GM19455 (cell line): ENCODE measurements at regions not wholly inside any gene's neighbourhood (a gene's known extent, or its start where the extent isn't known, plus 50 kb on each side); places are given as distances from the start of the nearest gene placed in this dataset.
"Not testable (repeated sequence)": the region's sequence is repeated elsewhere in the genome, so short reads cannot be mapped to it uniquely, and the experiment has no call there.

Experiments used
- ATAC-seq: cut with Tn5 transposase; IDR thresholded peaks from one replicate; pipeline ENCODE4 v1.9.1; 2021; ENCODE audit not compliant: unreplicated experiment

- no peak for ATAC-seq
Measured at GRCh38 chr5:72760259-72760658, 56.2 kb upstream of the TNPO1 start.

- no peak for ATAC-seq
Measured at GRCh38 chr5:72752909-72753308, 63.6 kb upstream of the TNPO1 start.

GRCh38 chr5:72749362-72749997 is 67.0 kb upstream of the TNPO1 start:
- ATAC-seq: no peak

GRCh38 chr5:72747826-72748225 is 68.6 kb upstream of the TNPO1 start:
- no peak for ATAC-seq

- ATAC-seq: no peak
Measured at GRCh38 chr5:72746736-72747135, 69.7 kb upstream of the TNPO1 start.

DNA sequence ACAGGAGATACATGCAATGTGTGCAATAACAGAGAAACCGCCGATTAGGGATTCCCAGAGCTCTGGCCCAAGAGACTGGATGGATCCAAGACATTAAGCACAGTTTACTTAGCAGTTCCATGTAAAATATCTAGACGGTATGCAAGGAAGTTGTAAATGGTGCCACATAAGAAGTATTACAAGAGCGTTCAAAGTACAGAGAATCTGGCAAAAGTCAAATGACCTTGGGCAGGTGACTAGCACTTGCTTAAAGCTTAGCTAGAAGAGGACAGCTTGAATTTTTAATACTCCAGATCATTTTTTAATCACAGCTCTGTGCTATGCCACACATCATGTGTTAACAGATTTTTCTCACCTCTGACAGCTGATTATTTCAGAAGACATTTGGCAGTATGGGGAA is 72.3 kb upstream of the TNPO1 start:
- ATAC-seq: no peak

DNA sequence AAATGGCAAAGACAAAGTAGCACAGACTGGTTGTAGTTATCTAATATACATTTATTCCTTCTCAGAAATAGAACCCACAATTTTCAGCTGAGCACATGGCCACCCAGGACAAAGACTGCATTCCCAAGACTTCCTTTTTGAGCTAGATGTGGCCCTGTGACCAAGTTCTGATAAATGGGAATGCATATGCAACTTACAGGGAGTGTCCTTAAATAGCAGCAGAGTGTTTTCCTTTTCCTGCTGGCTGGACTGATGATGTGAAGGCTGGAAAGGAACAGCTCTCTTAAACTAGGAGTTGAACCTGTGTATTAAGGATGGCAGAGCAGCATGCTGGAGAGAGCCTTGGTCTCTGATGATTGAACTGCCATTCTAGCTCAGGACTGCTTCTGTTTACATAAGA is 74.7 kb upstream of the TNPO1 start:
- ATAC-seq: no peak

DNA sequence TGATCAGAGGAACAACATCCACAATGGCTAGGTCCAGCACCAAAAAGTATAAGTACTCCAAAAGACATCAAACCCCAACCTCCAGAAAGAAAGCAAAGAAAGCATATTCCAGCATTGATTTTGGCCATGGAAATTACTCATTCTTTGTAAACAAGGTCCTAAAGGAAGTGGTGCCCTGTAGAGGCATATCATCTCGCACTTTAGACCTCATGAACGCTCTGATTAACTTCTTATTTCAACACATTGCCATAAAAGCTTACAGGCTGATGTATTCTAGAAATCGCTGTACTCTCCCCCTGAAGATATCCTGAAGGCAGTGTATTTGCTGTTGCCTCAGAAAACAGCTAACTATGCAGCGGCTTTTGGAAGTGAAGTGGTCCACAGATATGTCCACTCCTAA is 82.7 kb upstream of the TNPO1 start:
- ATAC-seq: no peak

DNA sequence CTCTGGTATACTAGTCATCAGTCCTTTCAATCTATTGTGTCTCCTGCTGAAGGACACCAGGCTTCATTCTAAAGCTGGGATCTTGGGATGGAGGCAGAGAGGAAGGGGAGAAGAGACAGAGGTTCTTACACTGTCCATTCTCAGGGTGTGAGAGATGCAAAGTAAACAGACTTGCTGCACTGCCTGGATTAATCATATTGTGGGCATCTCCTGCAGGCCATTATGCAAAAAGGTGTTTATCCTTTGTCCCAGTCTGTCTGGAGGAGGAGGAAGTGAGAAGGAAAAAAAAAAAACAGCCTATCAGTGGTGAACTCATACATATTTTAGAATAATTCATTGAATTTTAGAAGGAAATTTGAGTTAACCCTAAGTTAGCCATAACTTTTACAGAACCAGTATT is 92.9 kb upstream of the TNPO1 start:
- ATAC-seq: no peak

DNA sequence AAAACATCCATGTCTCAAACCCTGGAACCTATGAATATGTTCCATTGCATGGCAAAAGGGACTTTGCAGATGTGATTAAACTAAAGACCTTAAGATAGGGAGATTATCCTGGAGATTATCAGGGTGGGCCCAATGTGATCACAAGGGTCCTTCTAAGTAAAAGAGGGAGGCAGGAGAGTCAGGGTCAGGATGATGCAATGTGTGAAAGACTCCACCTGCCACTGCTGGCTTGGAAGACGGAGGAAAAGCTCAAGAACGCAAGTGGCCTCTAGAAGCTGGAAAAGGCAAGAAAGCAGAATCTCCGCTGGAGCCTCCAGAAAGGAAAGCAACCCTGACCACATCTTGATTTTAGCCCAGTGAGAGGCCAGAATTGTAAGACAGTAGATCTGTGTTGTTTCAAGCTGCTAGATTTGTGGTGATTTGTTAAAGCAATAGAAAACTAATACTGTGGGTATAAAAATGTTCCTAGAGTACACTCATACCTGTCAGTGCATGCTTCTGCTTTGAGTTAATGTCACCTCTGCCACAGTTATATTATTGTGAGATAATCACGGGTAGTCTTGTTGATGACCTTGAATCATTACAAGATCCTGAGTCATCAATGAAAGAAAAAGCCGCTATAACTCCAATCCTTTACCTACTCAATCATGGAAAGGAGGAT is 93.5 kb upstream of the TNPO1 start:
- no peak for ATAC-seq

DNA sequence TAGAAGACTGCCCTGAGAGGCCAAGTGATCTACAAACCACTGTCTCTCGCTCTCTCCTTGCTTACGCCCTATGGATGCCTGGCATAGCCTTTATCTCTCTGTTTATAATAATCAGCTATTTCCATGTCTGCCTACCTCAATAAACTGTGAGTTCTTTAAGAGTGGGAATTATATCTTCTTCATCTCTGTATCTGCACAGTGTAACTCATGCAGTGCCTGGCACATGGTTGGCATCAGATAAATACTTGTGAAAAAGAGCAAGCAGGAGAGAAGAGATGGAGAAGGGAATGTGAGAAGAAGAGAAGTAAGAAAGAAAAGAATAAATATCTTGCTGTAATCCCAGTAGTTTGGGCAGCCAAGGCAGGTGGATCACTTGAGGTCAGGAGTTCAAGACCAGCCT is 94.6 kb upstream of the TNPO1 start:
- ATAC-seq: no peak

- ATAC-seq: no peak
Measured at GRCh38 chr5:72720205-72720604, 96.3 kb upstream of the TNPO1 start.

GRCh38 chr5:72711351-72711750 is 105.1 kb upstream of the TNPO1 start:
- ATAC-seq: no peak

DNA sequence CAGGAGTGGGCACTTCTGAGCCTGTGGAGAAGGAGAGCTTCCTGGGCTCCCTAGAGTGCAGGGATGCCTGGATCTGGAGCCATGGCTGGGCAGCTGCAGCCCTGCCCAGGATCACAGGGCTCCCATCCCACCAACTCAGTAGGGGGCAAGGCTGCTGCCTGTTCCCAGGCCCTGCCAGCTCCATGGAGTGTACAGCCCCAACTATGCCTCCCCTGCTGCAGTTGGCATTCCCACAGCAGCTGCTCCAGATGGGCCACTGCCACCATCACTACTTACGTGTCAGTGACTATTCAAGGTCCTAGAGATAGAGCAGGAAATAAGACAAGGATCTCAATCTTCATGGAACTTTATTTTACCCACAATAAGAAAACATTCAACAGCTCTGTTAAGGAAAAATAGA is 107.1 kb upstream of the TNPO1 start:
- ATAC-seq: no peak

DNA sequence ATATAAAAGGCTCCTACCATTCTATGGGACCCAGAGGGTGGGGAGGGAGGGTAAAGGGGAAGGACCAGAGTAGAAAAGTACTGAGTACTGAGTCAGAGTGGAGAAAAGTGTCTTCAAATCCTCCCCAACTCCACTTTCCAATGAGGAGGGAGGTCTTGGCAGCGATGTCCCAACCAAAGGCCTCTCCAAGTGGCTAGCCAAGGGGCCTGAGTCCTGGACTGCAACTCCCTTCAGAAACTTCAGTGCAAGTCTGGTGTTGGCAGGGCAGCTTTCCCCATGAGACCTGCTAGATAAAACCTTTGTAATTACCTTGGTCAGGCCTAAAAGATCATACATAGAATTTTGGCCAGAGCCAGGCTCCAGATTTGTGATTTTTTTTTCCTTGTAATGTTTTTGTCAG is 111.3 kb upstream of the TNPO1 start:
- no peak for ATAC-seq

GRCh38 chr5:72703876-72704275 is 112.6 kb upstream of the TNPO1 start:
- no peak for ATAC-seq

DNA sequence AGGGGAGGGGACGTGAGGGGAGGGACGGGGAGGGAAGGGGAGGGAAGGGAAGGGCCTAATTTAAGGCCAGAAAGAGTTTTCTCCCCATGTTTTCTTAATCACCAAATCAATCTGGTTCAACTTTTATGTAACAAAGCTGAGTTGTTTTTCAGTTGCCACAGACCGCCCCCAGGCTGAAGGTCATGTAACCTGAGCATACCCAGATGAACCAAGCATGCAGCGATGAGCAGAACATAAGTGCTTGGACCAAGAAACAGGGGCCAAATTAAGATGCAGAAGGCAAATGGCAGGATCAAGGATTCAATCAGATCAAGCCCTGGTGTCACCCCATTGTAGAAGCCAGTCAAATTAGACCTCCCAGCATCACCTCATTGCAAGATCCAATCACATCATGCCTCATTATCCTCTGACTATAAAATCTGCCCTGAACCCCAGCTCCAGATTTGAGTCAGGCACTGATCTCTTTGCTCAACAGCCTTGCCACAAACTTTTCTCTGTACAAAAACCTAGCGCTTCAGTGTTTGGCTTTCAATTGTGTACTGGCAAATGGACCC is 113.5 kb upstream of the TNPO1 start:
- ATAC-seq: no peak

DNA sequence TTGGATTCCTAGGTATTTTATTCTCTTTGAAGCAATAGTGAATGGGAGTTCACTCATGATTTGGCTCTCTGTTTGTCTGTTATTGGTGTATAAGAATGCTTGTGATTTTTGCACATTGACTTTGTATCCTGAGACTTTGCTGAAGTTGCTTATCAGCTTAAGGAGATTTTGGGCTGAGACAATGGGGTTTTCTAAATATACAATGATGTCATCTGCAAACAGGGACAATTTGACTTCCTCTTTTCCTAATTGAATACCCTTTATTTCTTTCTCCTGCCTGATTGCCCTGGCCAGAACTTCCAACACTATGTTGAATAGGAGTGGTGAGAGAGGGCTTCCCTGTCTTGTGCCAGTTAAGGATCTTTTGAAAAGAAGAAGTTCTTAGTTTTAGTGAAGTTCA is 114.4 kb upstream of the TNPO1 start:
- not testable (repeated sequence) for ATAC-seq

- ATAC-seq: no peak
Measured at GRCh38 chr5:72698481-72698880, 118.0 kb upstream of the TNPO1 start.

GRCh38 chr5:72697622-72698021 is 118.8 kb upstream of the TNPO1 start:
- no peak for ATAC-seq

DNA sequence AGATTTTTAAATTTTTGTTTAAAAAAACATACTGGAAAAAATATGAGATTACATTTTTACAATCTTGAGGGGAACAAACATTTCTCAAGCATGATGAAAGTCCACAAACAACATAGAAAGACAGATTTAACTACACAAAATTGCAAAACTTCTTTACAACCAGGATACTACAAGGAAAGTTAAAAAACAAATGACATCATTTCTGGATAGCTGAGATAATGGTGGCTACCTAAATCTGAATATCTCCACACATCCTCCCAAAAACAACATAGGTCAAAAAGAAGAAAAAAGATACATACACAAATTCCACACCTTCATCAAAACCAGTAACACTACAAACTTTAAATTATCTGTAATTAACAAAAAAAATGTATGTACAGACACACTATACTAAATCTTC is 120.8 kb upstream of the TNPO1 start:
- no peak for ATAC-seq

- ATAC-seq: no peak
Measured at GRCh38 chr5:72694856-72695255, 121.6 kb upstream of the TNPO1 start.
